ENCODE measurements at regions not wholly inside any gene's neighbourhood (a gene's known extent, or its start where the extent isn't known, plus 50 kb on each side); places are given as distances from the start of the nearest gene placed in this dataset.

GRCh38 chr9:33719581-33720374 is 75.6 kb upstream of the PRSS3 start:
- TF ChIP-seq GATA2 (IDR thresholded peaks at IDR 0.05; ENCODE audit: insufficient read depth, insufficient read length, low read depth, low read length) (no peak), CTCF (IDR thresholded peaks at IDR 0.05; ENCODE audit: extremely low read depth in 1 of 2, insufficient read depth in 1 of 2, low read depth in 1 of 2, low read length in 2 of 2) (peak; percentile 45 to 70)
- TF ChIP-seq, protein P1, sequence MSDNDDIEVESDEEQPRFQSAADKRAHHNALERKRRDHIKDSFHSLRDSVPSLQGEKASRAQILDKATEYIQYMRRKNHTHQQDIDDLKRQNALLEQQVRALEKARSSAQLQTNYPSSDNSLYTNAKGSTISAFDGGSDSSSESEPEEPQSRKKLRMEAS (IDR thresholded peaks at IDR 0.05; ENCODE audit: insufficient read depth, insufficient read length), result no peak
- peaks cover 13% of the 10 kb centered on the region for H3K4me1 ChIP-seq (ENCODE audit: control insufficient read depth, extremely low read depth, insufficient read depth, low read length)
- no peaks in the 10 kb centered on the region for H3K9me3 ChIP-seq (replicated peaks; ENCODE audit: control insufficient read depth, insufficient read depth, low read length)
- no peaks in the 10 kb centered on the region for H3K79me2 ChIP-seq (ENCODE audit: control insufficient read depth, insufficient read depth, low read length)
- H4K20me1 ChIP-seq (replicated peaks; ENCODE audit: control insufficient read depth, extremely low read depth, insufficient read depth, low read length), result no peaks in the 10 kb centered on the region
- peak overlapping the region; percentile 3 for H3K27ac ChIP-seq (ENCODE audit: insufficient read depth, low read depth, low read length)
- no peaks in the 10 kb centered on the region for H3K36me3 ChIP-seq (ENCODE audit: control insufficient read depth in 2 of 2, extremely low read depth in 1 of 2, insufficient read depth in 2 of 2, low read length in 2 of 2)
- peaks cover 0 to 3% of the 10 kb centered on the region in 2 experiments for H3K27me3 ChIP-seq (ENCODE audit: control insufficient read depth in 2 of 2, insufficient read depth in 2 of 2, low read length in 2 of 2)
- no peak overlapping the region for H3K9ac ChIP-seq (replicated peaks; ENCODE audit: extremely low read depth, insufficient read depth, low read length)
- intact Hi-C loops (cut with micrococcal nuclease) (loop anchor here (5.0 to 10.0 kb wide), 4 partner anchors 42 to 432 kb away; partner anchors contain the start of genes AQP7 and NOL6), dilution Hi-C loops (cut with MboI; ENCODE audit: extremely low pct_ligation_motif_present, low sequenced_read_pairs) (no loop called here)
- DNase-seq (ENCODE audit: low read depth, low spot score), result no peak
- FAIRE-seq, result peak; percentile 63
- CTCF ChIA-PET, result interaction anchor here (0.8 to 11.5 kb wide), 5 partner anchors 12 to 98 kb away, joined by 3 to 561 read pairs (median 4); no protein-coding TSS in a partner anchor
- H3K4me2 ChIP-seq (ENCODE audit: insufficient read depth, low read length), result peak overlapping the region; percentile 17
- no peak overlapping the region for H3K4me3 ChIP-seq (replicated peaks in 1 of 3; ENCODE audit: insufficient read depth in 1 of 3, low read depth in 1 of 3, low read length in 3 of 3)
- BruUV-seq (replicated peaks), result no TSS peak
- H2AFZ ChIP-seq (ENCODE audit: low read depth, low read length), result no peak overlapping the region
- POLR2A ChIA-PET, result no interaction called here
- no peaks in the 10 kb centered on the region for H3K9me1 ChIP-seq (replicated peaks; ENCODE audit: control insufficient read depth, extremely low read depth, insufficient read depth, low read length)

Measured in endothelial cell of umbilical vein (primary cell).